HG02938 (cell line): ENCODE measurements at regions not wholly inside any gene's neighbourhood (a gene's known extent, or its start where the extent isn't known, plus 50 kb on each side); places are given as distances from the start of the nearest gene placed in this dataset.
"Not testable (repeated sequence)": the region's sequence is repeated elsewhere in the genome, so short reads cannot be mapped to it uniquely, and the experiment has no call there.

ENCODE experiments used
- ATAC-seq: cut with Tn5 transposase; IDR thresholded peaks from one replicate; pipeline ENCODE4 v1.9.1; 2021; ENCODE audit warnings: mild to moderate bottlenecking, moderate library complexity; ENCODE audit not compliant: unreplicated experiment

DNA sequence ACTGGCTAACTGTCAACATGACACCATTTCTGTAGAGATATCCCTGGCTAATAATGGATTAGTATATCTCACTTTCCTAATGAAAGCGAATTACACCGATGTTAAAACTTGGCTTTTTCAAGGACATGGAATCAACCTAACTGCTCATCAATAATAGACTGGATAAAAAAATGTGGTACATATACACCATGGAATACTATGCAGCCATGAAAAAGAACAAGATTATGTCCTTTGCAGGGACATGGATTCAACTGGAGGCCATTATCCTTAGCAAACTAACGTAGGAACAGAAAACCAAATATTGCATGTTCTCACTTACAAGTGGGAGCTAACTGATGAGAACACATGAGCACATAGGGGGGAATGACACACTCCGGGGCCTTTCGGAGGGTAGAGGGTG lies 62.6 kb downstream of the ZIC1 start:
- ATAC-seq = no peak

DNA sequence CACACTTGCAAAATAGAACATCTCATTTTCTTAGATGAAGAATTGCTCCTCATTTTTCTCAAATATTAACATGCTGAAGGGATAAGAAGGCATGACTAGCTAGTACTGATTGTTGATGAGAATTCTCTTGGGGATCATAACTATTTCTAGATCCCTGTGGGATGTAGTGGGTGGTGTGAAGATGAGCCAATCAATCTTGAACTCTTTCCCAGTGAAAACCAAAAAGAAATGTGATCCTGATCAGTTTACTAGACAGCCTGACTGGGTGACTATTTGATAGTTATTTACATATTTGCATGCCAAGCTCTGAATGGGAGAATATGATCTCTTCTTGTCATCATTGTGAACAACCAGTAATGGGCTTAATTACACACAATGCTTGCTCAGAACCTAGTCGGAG lies 63.7 kb downstream of the ZIC1 start:
- ATAC-seq = no peak

DNA sequence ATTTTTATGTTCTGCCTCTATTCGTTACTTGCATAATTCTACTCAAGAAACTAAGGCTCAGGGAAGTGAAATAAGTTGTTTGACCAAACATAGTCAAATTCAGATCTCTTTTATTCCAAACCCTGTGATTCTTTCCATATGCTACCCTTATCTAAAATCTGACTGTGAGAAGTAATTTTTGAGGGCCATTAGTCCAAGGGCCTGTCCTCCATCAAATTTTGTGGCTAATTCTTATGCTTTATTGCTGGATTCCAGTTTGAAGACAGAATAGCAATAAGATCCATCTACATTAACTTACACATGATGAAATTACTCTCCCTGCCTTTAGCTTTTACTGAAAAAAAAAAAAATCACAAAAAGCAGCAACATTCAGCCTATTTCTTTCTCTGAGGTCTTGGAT lies 74.0 kb downstream of the ZIC1 start:
- ATAC-seq = no peak

DNA sequence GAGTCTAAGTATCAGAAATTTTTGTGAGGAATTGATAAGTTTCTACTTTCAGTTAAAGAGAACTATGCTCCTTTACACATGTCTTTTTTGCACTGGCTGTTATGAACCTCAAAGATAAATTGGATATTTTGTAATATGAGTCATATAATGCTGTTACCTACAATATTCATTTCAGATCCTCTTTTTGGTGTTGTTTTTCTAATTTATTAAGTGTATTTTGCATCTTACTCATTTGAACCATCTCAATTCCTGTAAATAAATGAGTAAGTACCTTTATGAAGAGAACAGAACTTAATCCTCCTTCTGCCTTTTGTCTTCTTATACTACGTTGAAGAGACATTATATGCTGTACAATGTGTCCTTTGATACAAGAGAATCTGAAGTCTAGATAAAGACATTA lies 74.4 kb downstream of the ZIC1 start:
- peak; percentile 67 for ATAC-seq

DNA sequence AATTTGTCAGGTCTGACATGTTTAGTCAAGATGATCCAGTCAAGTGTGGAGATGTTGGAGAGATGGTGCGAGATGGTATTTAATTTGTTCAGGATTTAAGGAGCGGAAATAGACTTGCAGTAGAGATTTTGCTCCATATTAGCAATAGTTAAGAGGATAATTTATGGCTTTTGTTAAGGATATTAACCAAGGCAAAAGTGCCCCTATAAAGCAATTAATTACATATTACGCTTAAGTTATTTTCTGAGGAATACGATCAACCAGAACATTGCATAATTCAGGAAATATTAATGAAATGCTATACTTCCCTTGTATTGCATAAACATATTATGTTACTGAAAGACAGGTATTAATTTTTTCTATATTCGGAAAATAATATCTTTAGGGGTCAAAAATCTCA lies 83.9 kb downstream of the ZIC1 start:
- ATAC-seq = no peak

DNA sequence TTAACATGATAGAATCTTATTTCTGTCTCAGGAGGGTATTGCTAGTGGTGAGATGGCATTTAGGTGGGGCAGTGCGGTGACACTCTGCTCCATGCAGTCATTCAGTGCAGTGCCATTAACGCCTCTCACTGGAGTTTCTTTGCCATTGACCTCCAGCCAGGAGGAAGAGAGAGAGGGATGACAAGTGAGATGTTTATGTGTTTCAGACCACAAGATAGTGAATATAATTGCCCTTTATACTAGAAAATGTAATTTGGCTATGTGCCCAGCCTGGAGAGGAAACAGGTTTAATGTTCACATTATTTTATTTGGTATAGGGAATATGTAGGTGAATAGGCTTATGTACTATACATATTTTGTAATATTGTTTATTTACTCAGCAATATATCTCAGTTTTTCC lies 84.5 kb downstream of the ZIC1 start:
- ATAC-seq = no peak

DNA sequence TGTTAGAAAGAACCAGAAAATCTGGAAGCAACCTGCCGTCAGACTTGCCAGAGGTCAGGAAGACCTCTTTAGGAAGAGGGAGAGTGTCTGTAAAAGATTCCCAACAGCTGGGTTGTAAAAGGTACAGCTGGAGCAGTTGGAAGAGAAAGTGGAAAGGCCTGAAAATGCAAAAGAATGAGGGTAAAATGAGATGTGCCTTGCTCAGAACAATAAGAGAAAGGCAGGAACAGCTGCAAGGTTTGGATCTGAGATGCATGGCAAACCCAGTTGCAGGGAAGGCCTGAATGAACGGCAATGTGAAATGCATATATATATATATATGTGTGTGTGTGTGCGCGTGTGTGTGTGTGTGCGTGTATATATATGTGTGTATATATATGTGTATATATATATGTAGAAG lies 88.1 kb downstream of the ZIC1 start:
- ATAC-seq = no peak

DNA sequence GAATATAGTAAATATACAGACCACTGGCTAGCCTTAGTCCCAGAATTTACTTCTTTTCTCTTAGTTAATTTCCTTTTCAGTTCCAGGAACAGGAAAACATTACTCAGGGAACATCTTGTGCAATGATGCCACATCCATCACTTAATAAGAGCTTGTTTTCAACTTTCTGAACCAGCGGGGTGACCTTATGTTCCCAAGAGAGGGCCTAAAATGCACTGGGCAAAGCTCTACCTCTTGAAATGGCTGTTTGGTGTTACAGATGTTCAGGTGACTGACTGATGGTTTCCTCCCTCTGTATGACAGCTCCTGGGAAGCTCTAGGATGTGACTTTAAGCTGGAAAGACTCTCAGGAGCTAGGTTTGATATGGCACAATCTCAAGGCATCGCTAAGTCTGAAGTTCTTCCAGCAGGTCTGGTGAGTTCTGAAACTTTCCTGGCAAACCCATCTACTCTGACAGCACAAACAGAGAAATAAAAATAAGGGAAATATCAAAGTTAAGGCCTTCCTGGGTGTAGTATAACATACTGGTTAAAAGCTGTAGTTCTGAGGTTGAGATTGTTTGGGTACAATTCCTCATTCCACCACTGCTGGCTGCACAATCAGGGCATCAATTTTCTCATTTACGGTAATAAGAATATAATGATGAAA lies 98.6 kb downstream of the ZIC1 start:
- ATAC-seq = no peak

DNA sequence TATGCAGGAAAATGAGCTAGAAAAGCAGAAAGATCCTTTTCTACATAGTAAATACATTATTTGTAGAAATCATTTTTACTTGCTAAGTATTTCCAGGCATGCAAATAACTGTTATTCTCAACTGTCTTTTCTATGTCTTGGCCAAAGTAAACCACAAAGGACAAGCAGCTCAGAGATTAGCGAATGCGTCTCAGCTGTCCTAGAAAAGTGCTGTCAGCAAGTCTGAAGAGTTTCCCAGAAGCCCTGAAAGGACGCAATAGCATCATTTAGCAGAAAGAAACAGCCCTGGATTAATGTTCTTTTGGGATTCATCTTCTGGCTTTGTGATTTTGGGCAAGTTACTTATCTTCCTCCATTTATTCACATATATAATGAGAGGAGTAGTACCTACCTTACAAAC lies 100.3 kb downstream of the ZIC1 start:
- ATAC-seq = no peak

DNA sequence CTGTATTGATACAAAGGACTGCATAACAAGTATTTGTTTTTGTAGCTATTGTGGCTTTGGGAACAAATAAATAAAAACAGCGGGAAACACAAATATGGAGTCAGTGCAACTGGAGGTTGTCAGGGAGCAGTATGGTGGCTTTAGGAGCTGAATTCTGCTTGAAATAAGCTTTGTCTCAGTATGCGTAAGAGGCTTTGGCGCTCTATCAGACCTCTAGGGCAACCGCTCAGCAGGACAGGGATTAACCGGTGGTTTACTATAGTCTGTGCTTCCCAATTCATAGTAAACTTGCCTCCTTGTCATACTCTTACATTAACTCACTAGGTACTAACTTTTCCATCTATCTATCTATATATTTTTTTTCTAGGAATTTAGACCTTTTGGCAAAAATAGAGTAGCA lies 104.6 kb downstream of the ZIC1 start:
- no peak for ATAC-seq

DNA sequence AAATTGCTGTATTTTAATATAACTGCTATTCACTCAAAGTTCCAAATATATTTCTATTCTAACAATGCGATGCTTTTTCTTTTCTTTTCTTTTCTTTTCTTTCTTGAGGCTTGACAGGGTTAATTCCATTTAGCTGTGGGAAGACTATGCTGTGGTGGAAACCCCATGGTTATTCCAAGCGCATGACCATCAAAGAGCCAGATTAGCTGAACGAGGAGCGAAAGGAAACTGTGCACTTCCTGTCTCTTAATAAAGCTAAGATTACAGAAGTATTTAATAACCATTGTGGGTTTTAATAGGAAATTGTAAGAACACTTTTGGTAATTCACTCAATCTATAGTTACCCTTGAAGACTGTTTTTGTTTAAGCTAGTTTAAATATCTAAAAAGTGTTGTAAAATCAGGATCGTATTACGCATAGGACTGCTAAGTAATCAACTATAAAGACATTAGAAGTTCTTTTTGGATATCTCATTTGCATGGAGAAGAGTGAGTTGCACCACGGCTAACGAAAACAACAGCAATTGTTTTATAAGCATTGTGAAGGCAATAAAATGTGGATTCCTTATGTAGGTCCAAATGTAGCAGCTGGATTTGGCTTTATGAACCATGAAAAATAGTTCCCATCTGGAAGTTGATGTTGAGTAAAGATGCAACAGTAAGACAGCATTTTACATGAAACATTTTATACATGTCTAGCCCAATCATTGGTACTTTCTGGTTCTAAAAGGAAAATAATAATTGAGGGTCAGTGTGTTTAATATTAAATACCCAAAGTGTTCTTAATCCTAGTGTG lies 105.4 kb downstream of the ZIC1 start:
- no peak for ATAC-seq

DNA sequence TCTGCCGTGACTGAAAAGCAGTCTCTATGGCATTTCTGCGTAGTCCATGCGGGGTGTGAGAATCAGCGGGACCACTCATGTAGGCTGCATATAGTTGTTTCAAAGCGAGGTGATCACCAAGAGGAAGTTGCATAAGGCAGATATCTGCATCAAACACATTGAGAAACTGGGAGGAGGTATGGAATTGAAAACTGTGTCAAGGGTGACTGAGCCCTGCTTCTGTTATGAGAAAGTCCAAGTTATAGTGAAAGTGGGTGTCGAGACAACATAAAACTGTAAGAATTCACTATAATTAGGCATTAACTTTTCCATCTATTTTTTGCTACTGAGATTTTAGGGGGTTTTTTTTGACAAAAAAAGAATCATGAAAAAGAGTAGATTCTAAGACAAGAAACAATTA lies 109.3 kb downstream of the ZIC1 start:
- peak; percentile 60 for ATAC-seq

DNA sequence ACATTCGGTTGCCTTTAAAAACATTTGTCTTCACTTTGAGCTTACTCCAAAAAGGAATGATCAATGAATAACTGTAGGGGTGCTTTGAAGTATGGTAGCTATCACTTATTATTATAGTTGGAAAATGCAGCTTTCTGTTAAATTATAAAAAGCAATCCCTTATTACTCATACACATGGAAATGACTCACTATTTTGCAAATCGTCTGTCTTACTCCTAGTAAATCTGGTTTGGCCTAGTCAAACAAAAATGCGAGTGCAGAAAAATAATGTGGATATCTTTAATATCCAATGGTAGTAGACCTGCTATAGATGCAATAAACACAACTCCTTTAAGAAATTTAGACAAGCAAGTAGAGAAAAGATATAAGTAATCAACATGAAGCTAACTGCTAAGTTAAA lies 112.5 kb downstream of the ZIC1 start:
- no peak for ATAC-seq

DNA sequence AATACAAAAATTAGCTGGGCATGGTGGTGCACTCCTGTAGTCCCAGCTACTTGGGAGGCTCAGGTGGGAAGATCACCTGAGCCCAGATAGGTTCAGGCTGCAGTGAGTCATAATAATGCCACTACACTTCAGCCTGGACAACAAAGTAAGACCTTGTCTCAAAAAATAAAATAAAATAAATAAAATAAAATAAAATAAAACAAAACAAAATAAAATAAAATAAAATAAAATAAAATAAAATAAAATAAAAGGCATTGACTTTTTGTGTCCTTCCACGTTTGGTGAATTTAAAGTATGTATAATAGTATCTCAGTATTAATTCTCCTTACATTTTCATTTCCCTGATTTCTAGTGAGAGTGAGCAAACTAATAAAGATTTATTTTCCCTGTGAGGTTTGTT lies 113.6 kb downstream of the ZIC1 start:
- ATAC-seq = not testable (repeated sequence)

DNA sequence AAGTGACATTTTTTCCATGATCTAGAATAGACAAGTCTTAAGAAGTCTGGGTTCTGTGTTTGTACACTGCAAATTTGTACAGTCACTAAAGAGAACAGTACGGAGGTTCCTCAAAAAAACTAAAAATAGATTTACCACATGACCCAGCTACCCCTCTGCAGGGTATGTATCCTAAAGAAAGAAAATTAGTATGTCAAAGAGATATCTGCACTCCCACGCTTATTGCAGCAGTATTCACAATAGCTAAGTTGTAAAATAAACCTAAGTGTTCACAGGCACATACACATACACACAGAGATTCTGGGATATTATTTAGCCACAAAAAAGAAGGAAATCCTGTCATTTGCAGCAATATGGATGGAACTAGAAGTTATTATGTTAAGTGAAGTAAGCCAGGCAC lies 120.4 kb downstream of the ZIC1 start:
- ATAC-seq = no peak

DNA sequence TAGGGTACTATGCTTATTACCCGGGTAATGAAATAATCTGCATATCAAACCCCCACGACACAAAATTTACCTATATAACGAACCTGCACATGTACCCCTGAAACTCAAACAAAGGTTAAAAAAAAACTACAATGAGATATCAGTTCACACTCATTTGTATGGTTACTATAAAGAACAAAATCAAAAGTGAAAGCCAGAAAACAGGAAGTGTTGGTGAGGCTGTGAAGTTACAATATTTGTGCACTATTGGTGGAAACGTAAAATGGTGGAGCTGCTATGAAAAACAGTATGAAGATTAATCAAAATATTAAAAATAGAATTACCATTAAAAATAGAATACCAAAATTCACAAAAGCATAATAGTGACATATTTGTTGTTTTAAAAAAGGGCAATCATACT lies 128.9 kb downstream of the ZIC1 start:
- peak; percentile 90 for ATAC-seq

DNA sequence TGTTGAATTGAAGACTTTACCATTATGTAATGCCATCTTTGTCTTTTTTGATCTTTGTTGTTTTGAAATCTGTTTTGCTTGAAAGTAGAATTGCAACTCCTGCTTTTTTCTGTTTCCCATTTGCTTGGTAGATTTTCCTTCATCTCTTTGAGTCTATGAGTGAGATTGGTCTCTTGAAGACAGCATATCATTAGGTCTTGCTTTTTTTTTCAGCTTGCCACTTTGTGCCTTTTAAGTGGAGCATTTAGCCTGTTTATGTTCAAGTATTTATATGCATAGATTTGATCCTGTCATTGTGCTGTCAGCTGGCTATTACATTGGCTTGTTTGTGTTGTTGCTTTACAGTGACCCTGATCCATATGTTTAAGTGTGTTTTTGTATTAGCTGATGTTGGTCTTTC lies 131.8 kb downstream of the ZIC1 start:
- no peak for ATAC-seq

DNA sequence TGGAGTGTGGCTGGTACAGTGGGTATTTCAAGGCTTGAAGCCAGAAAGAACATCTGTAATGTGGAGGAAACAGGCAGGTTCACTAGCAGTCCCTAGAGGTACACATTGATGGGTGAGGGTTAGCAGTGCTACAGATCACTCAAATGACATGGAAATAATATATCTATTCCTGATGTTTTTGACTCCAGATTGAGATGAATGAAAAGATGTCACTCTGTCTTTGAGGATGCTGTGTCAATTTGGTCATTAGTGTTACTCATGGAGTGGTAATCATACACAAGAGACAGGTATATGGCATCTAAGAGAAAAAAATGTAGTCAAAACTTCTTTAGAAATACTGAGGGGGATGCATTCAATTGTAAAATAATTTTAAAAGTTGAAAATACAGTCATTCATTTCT lies 135.1 kb downstream of the ZIC1 start:
- no peak for ATAC-seq

DNA sequence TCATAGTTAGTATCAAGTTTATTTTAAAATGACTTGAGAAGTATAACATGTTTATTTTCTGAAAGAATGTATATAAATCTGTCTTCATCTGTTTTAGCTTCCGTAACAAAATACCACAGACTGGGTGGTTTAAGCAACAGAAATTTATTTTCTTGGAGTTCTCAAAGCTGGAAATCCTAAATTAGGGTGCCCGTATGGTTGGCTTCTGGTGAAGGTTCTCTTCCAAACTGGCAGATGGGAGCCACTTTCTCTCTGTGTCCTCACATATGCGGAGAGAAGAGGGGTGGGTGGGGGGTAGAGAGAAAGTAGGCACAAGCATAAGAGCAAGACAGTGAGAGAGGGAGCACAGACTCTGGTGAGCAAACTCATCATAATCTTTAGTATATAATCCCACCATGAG lies 142.3 kb downstream of the ZIC1 start:
- ATAC-seq = no peak

DNA sequence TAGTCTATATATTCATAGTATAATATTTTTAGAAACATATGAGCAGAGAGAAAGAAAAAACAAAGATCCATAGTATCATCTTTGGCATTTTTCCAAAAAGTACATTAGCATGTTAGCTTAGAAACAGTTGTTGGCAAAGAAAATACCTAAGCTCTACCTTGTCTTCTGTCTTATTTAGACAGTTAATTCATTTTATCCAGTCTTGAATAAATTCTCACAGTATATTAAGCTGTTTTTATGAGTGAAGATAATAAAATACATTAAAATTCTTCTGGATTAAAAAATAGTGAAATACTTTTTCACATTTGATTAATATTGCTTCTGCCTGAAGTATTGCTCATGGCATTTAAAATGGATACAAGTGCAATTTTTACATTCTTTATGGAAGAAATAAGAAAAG lies 145.2 kb downstream of the ZIC1 start:
- no peak for ATAC-seq

DNA sequence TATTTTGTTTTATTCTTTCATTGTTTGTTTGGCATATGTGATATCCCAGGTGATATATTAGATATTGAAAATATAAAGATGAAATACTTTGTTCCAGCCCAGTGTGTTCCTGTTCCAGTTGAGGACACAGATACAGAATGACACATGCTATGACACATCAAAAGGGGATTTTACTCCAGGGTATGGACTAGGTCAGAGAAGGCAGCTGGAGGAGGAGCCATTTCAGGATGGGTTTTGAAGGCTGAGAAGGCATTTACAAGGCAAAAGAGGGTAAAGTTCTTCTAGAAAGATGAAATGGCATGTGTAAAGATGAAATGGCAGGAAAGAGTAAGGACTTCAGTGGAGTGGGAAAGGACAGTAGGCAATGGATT lies 163.8 kb downstream of the ZIC1 start:
- ATAC-seq = no peak

DNA sequence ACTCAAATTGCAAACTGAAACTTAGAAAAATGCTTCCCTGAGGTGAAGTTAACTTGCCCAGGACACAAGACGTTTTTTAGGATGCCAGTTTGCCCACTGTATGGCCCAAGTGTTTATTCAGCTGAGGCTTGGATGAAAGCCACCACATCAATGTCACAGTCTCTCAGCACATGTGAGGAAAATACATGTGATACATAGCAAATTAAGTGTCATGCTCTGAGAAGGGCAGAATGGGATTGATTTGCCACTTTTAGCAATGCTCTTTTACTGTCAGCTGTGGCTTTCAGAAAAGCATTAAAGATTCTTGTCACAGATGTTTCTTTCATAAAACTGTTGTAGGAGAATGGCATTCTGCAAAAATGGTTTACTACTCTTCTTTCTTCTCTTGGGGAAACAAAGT lies 165.5 kb downstream of the ZIC1 start:
- no peak for ATAC-seq

DNA sequence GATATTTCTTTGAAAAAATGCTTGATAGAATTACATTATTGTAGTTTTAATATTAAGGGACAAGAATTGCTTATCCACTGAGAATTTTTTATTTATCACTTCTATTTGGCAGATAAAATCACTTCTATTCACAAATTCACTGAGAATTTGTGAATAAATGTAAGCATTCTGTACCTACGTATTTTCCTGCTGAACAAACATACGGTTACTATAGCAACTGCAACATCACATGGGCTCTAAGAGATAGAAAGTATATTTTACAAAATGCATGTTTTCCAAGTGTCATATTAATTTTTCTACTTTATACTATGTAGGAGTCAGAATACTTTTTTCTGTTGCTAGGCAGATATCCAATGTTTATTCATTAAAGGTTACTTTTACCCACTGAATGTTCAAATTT lies 166.2 kb downstream of the ZIC1 start:
- no peak for ATAC-seq
